GM21529 (cell line): ENCODE measurements at regions not wholly inside any gene's neighbourhood (a gene's known extent, or its start where the extent isn't known, plus 50 kb on each side); places are given as distances from the start of the nearest gene placed in this dataset.

Experiments
- ATAC-seq: cut with Tn5 transposase; IDR thresholded peaks from one replicate; pipeline ENCODE4 v1.9.1; 2021; ENCODE audit not compliant: unreplicated experiment

DNA sequence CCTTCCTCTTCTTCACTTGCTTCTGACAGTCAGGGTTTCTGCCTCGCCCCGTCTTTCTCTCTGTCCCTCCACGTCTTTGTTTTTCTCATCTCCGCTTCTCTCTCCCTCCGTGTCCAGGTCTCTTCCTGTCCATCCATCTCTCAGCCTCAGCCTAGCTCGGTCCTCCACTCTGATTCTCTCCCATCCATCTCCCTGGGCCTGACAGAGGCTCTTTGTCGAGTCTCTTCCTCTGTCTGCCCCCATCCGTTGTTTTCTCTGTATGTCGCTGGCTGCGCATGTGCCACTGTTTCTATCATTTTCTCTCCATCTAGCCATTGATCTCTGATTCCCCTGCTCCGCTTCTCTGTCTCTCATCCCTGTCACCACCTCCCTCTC is 328.9 kb upstream of the TBX3 start:
- no peak for ATAC-seq

DNA sequence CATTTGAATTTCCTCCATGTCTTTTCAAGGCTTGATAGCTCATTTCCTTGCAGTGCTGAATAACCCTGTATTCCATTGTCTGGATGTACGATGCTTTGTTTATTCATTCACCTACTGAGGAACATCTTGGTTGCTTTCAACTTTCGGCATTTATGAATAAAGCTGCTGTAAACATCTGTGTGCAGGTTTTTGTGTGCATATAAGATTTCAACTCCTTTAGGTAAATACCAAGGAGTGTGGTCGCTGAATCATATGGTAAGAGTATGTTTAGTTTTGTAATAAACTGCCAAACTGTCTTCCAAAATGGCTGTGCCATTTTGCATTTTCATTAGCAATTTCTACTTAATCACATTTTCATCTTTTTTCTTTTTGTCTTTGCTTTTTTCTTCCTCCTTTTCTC is 327.7 kb upstream of the TBX3 start:
- ATAC-seq: no peak

DNA sequence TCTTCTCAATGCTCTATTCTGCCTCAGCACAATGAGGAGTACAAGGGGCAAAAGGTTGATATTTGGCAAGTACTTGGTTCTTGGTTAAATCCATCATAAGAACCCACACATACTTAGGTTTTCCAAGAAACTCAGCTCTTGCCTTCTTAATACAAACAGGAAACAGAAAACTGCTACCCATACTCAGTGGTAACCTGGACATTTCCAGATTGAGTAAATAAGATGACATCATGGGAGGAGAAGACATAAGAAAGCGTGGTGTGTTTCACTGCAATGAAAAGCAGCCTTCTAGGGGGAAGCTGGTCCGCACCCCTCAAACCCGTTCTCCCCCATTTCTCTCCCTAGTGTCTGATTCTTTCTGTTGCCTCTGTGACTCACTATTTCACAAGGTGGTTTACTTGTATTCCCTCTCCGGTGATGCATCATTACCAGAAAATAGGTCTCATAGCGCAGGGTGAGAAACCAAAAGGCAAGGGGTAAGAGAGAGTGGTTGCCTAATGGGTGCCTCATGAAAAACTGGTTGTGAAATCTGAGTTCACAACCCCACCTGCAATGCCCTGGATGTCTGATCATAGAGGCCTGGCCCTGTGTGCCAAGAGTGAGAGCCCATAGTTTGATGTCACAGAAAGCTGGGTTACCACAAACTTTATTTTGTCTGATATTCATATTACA is 326.5 kb upstream of the TBX3 start:
- no peak for ATAC-seq

DNA sequence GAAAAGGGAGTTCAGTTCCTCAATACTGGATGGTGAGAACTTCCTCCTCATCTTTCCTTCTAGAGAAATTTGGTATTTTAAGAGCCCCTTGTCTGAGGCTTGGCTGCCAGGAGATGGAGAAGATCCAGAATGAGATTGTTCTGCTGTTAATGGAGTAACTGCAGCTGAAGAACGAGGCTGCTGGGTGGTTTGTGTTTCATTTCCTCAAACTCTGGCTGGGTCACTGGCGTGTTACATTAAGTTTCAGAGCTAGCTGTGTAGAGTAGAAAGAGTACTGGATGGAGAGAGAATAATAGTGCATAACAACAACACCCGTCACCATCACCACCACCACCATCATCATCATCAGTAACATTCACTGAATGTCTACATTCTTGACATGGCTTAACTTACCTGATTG is 325.0 kb upstream of the TBX3 start:
- ATAC-seq: peak; percentile 97

DNA sequence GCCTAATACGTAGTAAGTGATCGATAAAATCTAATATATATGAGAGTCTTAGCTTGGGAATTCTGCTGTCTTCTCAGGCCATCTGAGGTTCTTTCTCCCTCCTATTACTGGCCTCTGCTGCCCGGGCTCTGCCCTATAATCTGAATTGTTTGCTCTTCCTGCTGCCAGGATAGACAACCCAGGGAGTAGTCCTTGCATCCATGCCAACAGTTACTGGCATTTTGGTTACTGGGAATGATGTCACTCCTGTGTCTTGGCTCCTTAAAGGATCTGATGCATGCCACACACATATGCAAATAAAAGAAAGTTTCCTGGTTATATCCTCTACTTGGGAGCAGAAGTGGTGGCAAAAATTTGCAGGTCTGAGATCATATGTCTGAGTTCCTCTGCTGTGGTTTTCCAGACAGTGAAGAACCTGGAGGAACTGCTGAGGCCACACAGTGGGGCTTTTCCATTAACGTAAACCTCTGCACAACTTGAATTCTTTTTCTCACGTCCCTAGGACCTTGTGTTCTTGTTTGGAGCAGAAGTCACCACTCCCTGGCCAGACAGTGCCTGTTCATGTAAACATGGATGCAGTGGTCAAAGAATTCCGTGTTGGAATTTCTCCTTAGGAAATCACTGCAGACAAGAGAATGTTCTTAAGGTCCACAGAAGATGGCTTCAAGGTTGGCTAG is 320.6 kb upstream of the TBX3 start:
- no peak for ATAC-seq

DNA sequence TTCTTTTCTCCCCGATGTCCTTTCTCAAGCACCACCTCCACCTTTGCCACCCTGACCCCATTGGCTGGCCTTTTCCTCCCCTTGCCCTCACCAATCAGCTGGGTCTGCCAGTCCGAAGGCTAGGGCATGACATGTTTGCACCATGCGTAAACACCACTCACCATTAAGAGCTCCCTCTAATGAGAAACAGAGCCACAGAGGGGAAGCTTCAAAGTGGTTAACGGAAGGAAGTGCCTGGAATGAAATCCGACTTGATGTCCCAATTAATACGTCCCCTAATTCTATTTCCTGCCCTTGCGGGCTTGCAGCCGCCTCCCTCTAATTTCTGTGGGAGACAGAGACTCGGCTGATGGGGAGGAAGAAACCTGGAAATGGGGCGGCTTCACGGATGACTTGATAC is 318.5 kb upstream of the TBX3 start:
- ATAC-seq: no peak

DNA sequence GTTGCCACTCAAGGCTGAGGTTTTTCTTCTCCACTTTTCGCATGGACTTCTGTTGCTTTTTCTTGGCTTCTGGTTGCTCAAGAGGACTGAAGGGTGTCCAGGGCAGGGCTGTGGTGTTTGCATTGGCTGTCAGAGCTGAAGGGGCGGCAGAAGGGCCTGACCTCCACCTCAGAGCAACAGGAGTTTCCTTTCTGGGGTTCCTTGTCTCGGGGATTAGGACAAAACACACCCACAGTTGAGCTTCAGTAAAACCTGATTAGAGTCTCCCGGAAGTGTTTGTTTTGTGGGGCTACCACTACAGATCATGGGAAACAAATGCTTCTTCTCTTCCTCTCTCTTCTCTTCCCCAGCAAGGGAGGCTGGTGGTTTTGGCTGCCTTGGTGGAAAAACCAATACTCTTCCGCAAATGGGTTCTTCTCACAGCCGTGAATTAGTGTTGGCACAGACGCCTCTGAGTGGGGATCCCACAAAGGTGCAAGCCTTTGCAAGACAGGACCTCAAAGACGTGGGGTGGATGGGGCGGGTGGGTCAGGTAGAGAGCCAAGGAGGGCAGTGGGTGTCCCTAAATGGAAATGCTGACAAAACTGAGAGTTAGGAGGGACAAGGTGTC is 317.7 kb upstream of the TBX3 start:
- no peak for ATAC-seq

DNA sequence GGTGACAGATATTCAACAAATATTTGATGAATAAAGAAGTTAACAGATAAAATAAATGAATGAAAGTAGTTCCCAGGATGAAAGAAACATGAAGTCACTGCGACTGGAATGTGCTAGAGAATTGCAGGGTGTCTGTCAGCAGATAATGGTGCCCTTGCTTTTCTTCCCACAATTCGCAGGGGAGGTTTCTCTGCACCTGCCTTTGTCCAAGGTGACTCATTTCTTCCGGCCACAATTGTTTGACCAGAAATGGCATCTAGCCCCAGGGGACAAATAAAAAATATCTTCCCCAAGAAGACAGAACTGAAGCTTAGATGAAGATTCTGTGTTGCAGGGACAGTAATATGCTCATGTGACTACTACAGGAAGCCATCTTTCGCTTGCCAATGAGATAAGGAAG is 316.1 kb upstream of the TBX3 start:
- ATAC-seq: peak; percentile 57

DNA sequence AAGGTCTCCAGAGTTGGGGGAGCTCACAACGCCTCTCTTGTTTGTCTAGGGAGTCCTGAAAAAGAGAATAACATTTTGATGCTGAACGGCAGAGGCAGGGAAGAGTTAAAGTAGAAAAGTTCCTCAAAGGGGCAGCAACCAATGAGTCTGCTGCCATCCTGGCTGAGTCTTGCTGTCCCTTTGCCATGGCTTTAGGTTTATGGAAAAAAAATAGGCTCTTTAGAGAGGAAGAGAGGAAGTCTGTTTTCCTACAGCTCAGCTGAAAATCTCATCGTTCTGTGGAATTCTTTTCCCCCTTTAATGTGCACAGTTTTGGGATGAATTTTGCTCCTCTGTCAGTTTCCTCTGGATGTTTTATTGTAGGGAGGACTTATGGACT is 314.8 kb upstream of the TBX3 start:
- ATAC-seq: no peak

DNA sequence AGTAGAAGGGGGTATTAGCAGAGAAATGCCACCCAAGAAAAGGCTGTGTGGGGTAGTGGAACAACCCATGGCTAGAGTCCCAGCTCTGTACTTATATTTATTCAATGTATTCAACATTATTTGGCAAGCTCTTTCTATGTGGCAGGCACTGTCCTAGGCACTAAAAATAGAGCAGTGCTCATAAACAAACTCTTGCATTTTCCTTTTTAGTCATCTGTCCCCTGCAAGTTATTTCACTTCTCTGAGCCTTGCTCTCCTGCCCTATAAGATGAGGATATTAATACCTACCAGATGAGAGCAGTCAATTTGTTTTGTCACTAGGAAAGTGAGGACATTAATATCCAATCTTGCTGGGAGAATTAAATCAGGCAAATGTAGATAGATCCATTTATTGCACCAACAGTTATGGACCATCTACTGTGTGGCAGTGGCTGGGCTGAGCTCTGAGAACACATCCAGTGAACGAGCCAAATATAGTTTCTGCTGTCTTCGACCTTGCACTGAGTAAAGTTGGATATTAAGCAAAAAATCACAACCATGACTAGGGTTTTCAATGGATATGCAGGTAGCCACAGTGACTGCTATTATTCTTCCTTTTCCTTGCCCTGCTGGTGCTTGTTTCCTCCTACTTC is 314.3 kb upstream of the TBX3 start:
- ATAC-seq: peak; percentile 74

DNA sequence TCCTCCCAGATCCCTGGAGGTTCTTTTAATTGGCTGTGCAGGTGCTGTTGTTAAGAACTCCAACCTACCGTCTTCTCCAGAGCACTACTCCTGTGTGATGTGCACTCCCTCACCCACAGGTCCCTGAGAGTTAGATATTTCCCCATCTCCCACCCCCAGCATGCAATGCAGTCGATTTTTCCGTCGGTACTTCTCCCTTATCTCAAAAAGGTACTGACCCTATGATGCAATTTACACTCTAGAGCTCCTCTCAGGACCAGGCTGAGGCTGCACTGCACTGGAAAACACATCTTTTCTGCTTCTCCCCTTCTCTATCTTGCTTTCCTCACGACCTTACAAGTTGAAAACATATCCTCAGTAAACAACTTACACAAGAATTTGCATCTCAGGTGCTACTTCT is 312.4 kb upstream of the TBX3 start:
- no peak for ATAC-seq

DNA sequence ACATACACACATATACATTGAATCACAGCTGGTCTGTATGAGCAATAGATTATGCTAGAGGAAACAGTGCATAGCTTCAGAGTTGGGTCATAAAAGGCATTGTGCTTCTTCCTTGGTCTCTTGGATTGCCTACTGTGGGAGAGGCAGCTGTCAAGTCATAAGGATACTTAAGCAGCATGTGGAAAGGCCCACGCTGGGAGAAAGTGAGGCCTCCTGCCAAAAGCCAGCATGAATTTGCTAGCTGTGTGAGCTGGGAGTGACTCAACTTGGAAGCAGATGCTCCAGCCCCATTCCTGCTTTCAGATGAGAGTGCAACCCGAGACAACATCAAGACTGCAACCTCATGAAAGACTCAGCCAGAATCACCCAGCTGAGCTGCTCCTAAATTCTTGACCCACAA is 311.9 kb upstream of the TBX3 start:
- ATAC-seq: no peak

DNA sequence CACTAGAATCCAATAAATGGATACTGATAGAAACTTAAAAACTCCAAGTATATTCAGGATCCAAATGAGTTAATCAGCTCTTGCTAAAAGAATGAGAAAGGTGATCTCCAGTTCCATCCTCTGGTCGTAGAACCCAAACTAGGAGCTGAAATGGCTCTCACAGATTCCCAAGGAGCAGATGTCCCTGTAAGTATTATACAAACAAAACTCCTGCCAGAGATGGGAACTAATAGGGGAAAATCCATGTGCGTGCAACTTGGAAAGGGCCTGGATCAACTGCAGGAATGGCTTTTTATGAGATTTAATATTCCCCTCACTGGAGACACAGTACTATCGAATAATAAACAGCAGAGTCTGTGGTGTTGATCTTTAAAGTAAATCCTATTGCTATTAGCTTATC is 309.2 kb upstream of the TBX3 start:
- no peak for ATAC-seq

DNA sequence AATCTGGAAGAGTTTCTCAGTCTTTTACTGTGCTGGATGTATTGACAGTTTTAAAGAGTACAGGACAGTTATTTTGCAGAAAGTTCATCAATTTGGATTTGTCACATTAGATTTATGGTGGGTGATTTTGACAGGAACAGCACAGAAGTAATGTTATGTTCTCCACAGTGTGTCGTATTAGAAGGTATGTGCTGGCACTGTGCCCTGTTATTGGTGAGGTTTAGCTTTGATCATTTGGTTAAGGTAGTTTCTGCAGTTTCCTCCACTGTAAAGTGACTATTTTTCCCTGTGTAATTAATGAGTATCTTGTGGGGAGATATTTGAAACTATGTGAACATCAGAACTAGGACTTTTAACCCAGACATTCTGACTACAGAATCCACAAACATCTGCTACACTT is 308.5 kb upstream of the TBX3 start:
- ATAC-seq: no peak

DNA sequence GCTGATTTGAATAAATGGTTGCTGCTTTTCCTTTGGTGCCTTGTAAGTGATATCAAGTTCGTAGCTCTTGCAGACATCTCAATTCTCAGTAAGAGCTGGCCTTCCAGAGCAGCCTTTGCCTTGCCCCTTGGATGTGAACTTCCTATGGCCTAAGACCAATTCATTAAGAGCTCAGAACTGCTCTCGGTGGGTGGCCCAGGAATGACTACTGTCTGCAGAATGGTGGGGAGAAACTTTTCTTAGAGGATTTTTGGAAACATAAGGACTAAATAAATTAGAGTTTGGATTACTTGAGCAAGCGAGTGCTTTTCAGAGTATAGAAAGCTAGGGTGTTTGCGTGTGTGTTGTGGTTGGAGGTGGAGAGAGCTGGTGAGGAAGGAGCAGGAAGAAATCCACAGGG is 306.4 kb upstream of the TBX3 start:
- ATAC-seq: no peak

DNA sequence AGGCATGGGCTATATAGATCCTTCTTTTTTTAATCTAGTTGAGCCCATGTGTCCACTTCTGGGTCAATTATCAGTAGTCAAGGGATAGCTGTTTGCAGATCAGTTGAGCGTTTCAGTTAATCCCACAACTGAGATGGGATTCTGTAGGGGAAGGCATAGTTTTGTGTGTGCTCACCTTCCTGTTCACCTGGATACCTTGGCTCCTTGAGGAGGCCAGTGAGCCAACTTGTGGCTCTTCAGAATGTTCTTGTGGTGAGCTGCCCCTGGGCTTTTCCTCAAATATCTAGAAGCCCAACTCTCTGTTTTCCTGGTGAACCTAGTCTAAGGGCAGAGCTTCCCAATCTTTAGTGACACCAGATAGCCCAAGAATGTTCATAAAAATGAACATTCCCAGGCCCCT is 302.9 kb upstream of the TBX3 start:
- ATAC-seq: no peak

DNA sequence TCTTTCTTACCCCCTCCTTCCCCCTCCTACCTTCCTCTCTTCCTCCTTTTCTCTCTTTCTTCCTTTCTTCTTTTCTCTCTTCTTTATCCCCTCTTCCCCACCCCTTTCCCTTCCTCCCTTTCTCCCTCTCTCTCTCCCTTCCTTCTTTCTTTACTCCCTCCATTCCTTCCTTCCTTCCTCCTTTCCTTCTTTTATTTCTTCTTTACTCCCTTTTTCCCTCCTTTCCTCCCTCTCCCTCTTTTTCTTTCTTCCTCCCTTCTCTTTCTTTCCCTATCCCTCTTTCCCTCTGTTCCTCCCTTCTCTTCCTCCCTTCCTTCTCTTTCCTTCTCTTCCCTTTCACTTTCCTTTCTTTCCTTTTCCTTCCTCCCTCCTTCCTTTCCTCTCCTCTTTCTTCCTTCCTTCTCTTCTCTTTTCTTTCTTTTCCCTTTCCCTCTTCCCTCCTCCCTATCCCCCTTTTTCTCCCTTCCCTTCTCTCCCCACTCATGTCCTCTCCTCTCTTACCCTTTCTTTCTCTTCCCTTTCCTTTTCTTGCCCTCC is 302.3 kb upstream of the TBX3 start:
- ATAC-seq: no peak

DNA sequence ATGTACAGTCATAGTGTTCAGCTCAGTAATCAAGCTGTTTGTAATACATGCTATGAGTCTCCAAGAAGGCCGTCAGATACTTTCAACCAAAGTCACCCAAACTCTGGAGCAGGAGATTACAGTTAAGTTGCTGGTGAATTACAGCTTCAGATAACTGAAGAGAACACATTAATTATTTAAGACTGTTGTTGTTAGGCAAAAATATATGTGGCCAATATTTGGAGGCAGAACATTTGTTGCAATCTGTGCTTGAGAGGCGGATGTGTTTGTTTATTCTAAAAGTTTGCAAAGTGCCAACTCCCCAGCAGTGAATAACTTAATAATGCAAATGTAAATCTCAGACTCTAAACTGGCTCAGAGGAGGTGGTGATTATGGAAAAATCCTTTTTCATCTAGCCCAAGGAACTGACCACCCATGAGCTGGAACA is 300.7 kb upstream of the TBX3 start:
- ATAC-seq: no peak

DNA sequence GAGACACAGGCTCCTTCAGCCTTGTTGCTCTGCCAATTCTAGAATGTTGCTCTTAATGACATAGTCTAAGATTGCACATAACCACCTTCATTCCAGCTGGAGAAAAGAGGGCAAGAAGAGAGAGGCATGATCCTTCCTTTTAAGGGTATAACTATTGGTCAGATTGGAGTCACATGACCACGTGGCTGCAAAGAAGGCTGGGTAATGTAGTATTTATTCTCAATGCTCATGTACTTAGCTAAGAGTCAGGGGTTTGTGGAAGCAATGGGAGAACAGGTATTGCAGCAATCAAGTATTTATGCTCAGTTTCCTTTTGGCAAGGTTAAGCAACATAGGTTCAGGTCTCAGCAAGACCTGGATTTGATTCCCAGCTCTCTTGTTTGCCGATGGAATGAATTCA is 298.8 kb upstream of the TBX3 start:
- ATAC-seq: no peak

DNA sequence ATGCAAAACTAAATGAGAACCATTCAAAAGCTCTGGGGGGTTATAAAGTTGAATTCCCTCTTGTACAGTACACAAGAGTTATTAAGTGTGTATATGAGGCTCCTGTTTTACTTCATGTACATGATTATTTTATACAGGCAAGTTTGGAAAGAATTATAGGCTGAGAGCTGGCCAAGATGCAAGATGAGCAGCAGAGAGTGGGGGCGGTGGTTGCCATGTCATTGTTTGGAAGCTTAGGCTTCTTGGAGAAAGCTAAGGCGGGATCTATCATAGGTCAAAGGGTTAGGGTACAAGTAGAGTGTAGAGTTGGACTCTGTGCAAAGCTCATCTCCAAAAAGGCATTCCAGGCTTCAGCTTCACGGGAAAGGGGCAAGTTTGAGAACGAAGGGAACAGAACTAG is 297.1 kb upstream of the TBX3 start:
- ATAC-seq: no peak

DNA sequence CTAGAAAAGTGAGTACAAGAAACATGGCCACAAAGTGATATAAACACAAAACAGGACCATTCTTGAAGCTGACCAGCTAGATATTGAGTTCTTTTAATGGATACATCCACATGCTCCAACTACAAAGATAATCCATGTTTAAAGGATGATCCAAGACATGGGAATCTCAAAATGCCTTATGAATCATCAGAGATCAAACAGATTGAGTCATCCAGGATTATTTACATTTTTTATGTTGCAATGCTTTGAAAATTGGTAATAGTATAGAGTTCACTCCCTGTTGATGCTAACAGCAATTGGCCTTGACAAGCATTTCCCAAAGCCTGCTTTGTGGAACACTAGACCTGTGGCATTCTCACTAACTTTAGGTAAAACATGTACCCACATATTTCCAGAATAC is 293.0 kb upstream of the TBX3 start:
- ATAC-seq: no peak

DNA sequence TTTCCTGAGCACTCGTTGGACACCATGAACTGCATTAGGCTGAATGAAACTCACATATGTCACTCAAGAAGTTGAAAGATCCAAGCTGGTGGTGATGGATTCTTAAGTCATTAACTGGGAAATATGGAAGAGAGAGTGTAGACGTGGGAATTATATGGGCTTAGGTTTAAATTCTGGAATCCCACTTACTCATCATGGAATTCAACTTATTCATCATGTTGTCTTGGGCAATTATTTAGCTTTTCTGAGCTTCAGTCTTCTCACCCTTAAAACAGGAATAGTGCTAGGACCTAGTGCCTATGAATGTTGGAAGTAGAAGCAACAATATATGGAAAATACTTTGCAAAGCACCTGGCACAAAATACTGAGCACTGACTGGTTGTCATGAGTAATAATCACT is 292.4 kb upstream of the TBX3 start:
- ATAC-seq: no peak
